ENCODE measurements at regions not wholly inside any gene's neighbourhood (a gene's known extent, or its start where the extent isn't known, plus 50 kb on each side); places are given as distances from the start of the nearest gene placed in this dataset.
A peak's percentile ranks its signal among the peaks of the same experiment; 100 is the strongest.

- no peaks in the 10 kb centered on the region for H3K9me3 Mint-ChIP-seq (ENCODE audit: unreplicated experiment)
- no peaks in the 10 kb centered on the region for H3K27me3 Mint-ChIP-seq (ENCODE audit: unreplicated experiment)
- no peak for TF ChIP-seq CTCF (IDR thresholded peaks at IDR 0.05)
- H3K4me3 Mint-ChIP-seq (ENCODE audit: unreplicated experiment): no peak overlapping the region
- DNase-seq (ENCODE audit: extremely low spot score, unreplicated experiment): no peak
- H3K4me1 Mint-ChIP-seq (ENCODE audit: unreplicated experiment): peaks cover 44% of the 10 kb centered on the region
- no peaks in the 10 kb centered on the region for H3K36me3 Mint-ChIP-seq (ENCODE audit: unreplicated experiment)
- peak overlapping the region; percentile 83 for H3K27ac Mint-ChIP-seq (ENCODE audit: unreplicated experiment)
These were observed 100.8 kb downstream of the CEBPB start for GRCh38 chr20:50291254-50292078.

GRCh38 chr20:50292079-50292590 lies 101.5 kb downstream of the CEBPB start:
- no peaks in the 10 kb centered on the region for H3K9me3 Mint-ChIP-seq (ENCODE audit: unreplicated experiment)
- H3K4me1 Mint-ChIP-seq (ENCODE audit: unreplicated experiment): peaks cover 37% of the 10 kb centered on the region
- TF ChIP-seq CTCF (IDR thresholded peaks at IDR 0.05): no peak
- H3K4me3 Mint-ChIP-seq (ENCODE audit: unreplicated experiment): no peak overlapping the region
- peak overlapping the region; percentile 83 for H3K27ac Mint-ChIP-seq (ENCODE audit: unreplicated experiment)
- no peaks in the 10 kb centered on the region for H3K27me3 Mint-ChIP-seq (ENCODE audit: unreplicated experiment)
- no peak for DNase-seq (ENCODE audit: extremely low spot score, unreplicated experiment)
- no peaks in the 10 kb centered on the region for H3K36me3 Mint-ChIP-seq (ENCODE audit: unreplicated experiment)

DNA sequence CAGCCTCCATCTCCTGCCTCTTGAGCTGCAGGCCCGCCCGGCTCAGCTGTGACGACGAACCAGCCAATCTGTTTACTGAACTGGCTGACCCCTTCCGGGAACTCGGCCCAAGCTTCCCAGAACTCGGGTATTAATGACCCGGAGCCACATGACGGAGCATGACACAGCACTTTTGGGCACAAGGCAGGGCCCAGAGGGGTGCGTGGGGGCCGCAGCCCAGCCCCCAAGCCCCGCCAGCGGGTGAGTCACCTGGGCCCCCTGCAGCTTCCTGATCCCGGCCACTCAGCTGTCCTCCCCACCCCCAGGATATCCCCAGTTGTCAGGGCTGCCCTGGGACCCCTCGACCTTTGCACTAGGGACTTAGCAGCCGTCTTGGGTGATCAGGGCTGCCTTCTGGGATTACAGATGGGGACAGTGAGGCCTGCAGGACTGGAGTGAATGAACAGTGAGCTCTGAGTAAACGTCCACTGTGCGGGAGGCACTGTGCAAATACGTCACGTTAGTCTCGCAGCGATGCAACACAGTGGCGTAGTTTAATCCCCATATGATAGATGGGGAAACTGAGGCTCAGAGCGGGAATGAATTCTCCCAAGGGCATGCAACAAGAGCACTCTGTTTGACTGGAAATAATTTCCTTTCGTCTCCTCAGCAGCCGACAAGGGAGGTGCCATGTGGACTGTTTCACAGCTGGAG lies 102.1 kb downstream of the CEBPB start:
- peak overlapping the region; percentile 83 for H3K27ac Mint-ChIP-seq (ENCODE audit: unreplicated experiment)
- DNase-seq (ENCODE audit: extremely low spot score, unreplicated experiment): peak; percentile 89
- H3K36me3 Mint-ChIP-seq (ENCODE audit: unreplicated experiment): no peaks in the 10 kb centered on the region
- H3K4me1 Mint-ChIP-seq (ENCODE audit: unreplicated experiment): peaks cover 36% of the 10 kb centered on the region
- no peak for TF ChIP-seq CTCF (IDR thresholded peaks at IDR 0.05)
- H3K9me3 Mint-ChIP-seq (ENCODE audit: unreplicated experiment): no peaks in the 10 kb centered on the region
- no peak overlapping the region for H3K4me3 Mint-ChIP-seq (ENCODE audit: unreplicated experiment)
- H3K27me3 Mint-ChIP-seq (ENCODE audit: unreplicated experiment): no peaks in the 10 kb centered on the region

GRCh38 chr20:50293284-50294139 lies 102.9 kb downstream of the CEBPB start:
- Mint-ChIP-seq H3K27ac (ENCODE audit: unreplicated experiment) (peak overlapping the region; percentile 83), H3K4me1 (ENCODE audit: unreplicated experiment) (peaks cover 32% of the 10 kb centered on the region), H3K9me3 (ENCODE audit: unreplicated experiment) (no peaks in the 10 kb centered on the region), H3K4me3 (ENCODE audit: unreplicated experiment) (no peak overlapping the region), H3K27me3 (ENCODE audit: unreplicated experiment) (no peaks in the 10 kb centered on the region), H3K36me3 (ENCODE audit: unreplicated experiment) (no peaks in the 10 kb centered on the region)
- no peak for DNase-seq (ENCODE audit: extremely low spot score, unreplicated experiment)
- TF ChIP-seq CTCF (IDR thresholded peaks at IDR 0.05): no peak
